ENCODE measurements at regions not wholly inside any gene's neighbourhood (a gene's known extent, or its start where the extent isn't known, plus 50 kb on each side); places are given as distances from the start of the nearest gene placed in this dataset.

DNA sequence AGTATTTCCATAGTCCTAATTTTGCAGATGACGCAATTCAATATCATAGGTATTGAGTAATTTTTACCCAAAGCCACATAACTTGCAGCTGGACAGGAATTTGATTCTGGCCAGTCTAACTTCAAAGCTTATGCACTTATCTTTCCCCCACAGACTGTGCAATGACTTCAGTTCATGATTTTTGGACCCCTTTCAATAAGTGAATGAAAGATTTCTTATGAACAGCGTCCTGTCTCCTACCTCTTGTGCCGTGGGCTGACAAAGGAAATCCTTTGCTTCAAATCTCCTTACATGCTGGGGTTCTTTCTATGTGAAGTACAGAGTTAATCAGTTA is 217.7 kb upstream of the KIRREL3 start:
- DNase-seq = no peak
- H3K9me3 ChIP-seq = no peaks in the 10 kb centered on the region
- TF ChIP-seq, protein P1, sequence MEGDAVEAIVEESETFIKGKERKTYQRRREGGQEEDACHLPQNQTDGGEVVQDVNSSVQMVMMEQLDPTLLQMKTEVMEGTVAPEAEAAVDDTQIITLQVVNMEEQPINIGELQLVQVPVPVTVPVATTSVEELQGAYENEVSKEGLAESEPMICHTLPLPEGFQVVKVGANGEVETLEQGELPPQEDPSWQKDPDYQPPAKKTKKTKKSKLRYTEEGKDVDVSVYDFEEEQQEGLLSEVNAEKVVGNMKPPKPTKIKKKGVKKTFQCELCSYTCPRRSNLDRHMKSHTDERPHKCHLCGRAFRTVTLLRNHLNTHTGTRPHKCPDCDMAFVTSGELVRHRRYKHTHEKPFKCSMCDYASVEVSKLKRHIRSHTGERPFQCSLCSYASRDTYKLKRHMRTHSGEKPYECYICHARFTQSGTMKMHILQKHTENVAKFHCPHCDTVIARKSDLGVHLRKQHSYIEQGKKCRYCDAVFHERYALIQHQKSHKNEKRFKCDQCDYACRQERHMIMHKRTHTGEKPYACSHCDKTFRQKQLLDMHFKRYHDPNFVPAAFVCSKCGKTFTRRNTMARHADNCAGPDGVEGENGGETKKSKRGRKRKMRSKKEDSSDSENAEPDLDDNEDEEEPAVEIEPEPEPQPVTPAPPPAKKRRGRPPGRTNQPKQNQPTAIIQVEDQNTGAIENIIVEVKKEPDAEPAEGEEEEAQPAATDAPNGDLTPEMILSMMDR (IDR thresholded peaks at IDR 0.05) = no peak
- H3K4me3 ChIP-seq = no peak overlapping the region
- H3K27me3 ChIP-seq = no peaks in the 10 kb centered on the region
- H3K36me3 ChIP-seq = no peaks in the 10 kb centered on the region
- intact Hi-C loops (cut with DNase I; ENCODE audit: low total_unique reads) = no loop called here
- H3K27ac ChIP-seq = no peak overlapping the region
- no peaks in the 10 kb centered on the region for H3K4me1 ChIP-seq

DNA sequence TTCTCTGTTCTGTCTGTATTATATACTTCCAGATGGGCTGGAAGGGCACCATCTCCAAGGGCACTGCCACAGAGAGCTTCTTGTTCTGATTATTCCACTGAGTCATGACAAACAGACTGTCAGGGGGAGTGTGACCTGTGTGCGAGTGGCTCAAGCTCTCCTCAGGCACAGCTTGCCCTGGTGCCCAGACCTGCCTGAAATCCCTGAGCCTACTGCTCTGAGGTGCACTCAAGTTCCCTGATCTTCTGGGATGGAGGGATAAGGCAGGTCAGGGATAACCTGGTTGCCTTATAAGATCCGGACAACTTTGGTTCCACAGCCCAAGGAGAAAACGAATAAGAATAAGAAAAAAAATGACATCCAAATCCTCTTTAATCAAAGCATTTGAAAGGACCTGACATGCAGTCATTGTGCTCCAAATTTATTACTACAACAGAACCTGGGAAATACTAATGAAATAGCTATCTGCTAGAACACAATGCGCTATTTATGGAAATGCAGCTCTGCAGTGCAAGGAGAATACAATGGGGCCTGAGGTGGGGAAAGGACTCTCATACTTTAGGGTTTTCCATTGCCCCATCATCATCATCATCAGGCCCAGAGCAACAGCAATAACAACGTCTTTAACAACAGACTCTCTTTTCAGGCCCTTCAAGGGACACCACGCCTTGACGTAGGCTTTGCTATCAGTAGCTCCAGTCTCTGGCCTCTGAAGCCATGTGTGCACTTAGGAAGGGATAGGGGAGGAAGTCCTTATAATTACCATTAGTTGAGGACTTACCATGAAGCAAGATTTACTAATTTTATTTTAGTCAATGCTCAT is 217.1 kb upstream of the KIRREL3 start:
- Histone ChIP-seq H3K4me1 (no peaks in the 10 kb centered on the region), H3K27ac (no peak overlapping the region), H3K4me3 (no peak overlapping the region), H3K27me3 (no peaks in the 10 kb centered on the region), H3K36me3 (no peaks in the 10 kb centered on the region), H3K9me3 (no peaks in the 10 kb centered on the region)
- intact Hi-C loops (cut with DNase I; ENCODE audit: low total_unique reads) = no loop called here
- TF ChIP-seq, protein P1 (IDR thresholded peaks at IDR 0.05) = no peak
- DNase-seq = no peak

DNA sequence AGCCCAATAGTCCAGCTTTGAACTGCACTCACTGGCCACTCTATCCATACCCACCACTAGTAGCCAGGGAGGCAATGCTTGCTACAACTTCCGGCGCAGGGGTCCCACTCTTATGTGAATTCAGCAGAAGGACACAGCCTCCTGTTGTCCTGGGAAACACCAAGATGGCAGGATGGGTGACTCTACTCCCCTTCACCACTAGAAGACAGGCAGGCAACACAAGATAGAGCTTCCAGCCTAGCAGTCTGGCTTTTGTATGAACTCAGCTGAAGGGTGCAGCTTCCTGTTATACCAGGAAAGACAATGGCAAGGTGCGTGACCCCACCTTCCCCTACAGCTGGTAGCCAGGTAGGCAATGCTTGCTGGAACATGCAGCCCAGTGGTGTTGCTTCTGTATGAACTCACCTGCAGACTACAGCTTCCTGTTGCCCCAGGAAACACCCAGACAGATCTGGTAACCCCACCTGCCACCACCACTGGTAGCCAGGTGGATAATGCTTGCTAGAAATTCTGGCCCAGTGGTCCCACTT is 205.2 kb upstream of the KIRREL3 start:
- no peak overlapping the region for H3K27ac ChIP-seq
- intact Hi-C loops (cut with DNase I; ENCODE audit: low total_unique reads) = no loop called here
- H3K36me3 ChIP-seq = no peaks in the 10 kb centered on the region
- H3K9me3 ChIP-seq = no peaks in the 10 kb centered on the region
- H3K4me1 ChIP-seq = no peaks in the 10 kb centered on the region
- TF ChIP-seq, protein P1 (IDR thresholded peaks at IDR 0.05) = no peak
- no peak overlapping the region for H3K4me3 ChIP-seq
- no peak for DNase-seq
- no peaks in the 10 kb centered on the region for H3K27me3 ChIP-seq

DNA sequence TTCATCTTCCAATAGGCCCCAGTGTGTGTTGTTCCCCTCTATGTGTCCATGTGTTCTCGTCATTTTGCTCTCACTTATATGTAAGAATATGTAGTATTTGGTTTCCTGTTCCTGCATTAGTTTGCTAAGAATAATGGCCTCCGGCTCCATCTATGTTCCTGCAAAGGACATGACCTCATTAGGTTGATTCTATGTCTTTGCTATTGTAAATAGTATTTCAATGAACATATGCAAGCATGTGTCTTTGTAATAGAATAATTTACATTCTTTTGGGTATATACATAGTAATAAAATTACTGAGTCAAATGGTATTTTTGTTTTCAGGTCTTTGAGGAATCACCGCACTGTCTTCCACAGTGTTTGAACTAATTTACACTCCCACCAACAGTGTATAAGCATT is 202.9 kb upstream of the KIRREL3 start:
- Histone ChIP-seq H3K27ac (no peak overlapping the region), H3K27me3 (no peaks in the 10 kb centered on the region), H3K4me1 (no peaks in the 10 kb centered on the region), H3K4me3 (no peak overlapping the region), H3K36me3 (no peaks in the 10 kb centered on the region), H3K9me3 (no peaks in the 10 kb centered on the region)
- TF ChIP-seq, protein P1 (IDR thresholded peaks at IDR 0.05) = no peak
- DNase-seq = no peak
- intact Hi-C loops (cut with DNase I; ENCODE audit: low total_unique reads) = no loop called here

DNA sequence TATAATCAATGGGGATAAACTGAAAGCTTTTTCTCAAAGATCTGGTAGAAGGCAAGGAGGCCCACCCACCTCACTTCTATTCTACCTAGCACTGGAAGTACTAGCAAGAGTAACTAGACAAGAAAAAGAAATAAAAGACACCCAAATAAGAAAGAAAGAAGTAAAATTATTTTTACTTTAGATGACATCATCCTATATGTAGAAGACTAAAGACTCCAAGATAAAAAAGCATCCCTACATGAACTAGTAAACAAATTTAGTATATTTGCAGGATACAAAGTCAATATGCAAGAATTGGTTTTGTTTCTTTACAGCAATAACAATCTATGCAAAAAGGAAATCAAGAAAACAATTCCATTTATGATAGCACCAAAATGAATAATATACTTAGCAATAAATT is 201.5 kb upstream of the KIRREL3 start:
- intact Hi-C loops (cut with DNase I; ENCODE audit: low total_unique reads) = no loop called here
- TF ChIP-seq, protein P1 (IDR thresholded peaks at IDR 0.05) = no peak
- no peaks in the 10 kb centered on the region for H3K9me3 ChIP-seq

More for the DNA sequence above, 201.5 kb upstream of the KIRREL3 start:
- no peak for DNase-seq
- Histone ChIP-seq H3K4me3 (no peak overlapping the region), H3K27me3 (no peaks in the 10 kb centered on the region), H3K27ac (no peak overlapping the region), H3K4me1 (no peaks in the 10 kb centered on the region), H3K36me3 (no peaks in the 10 kb centered on the region)

Measured in tibial artery (tissue), 4 donors.